ENCODE measurements at regions not wholly inside any gene's neighbourhood (a gene's known extent, or its start where the extent isn't known, plus 50 kb on each side); places are given as distances from the start of the nearest gene placed in this dataset.

GRCh38 chr18:46399303-46399702 lies 257.7 kb downstream of the LOXHD1 start:
- TF ChIP-seq CTCF (IDR thresholded peaks at IDR 0.05; ENCODE audit: borderline replicate concordance, extremely low read depth, low read length, poor library complexity, severe bottlenecking) = no peak
- no peak for TF ChIP-seq EZH2 (IDR thresholded peaks at IDR 0.05; ENCODE audit: borderline replicate concordance, low read depth, low read length, severe bottlenecking)

Measured in DND-41 (cell line).